ENCODE measurements at regions not wholly inside any gene's neighbourhood (a gene's known extent, or its start where the extent isn't known, plus 50 kb on each side); places are given as distances from the start of the nearest gene placed in this dataset.

GRCh38 chrX:144709841-144710240 is 537.5 kb upstream of the SPANXN1 start:
- Histone ChIP-seq H4K20me1 (ENCODE audit: insufficient read depth) (no peaks in the 10 kb centered on the region), H3K9me2 (no peaks in the 10 kb centered on the region), H2AFZ (ENCODE audit: low read depth) (no peak overlapping the region), H3K4me3 (ENCODE audit: low read depth in 2 of 2, low read length in 1 of 2) (no peak overlapping the region), H3K27ac (ENCODE audit: low read depth in 2 of 2, low read length in 1 of 2) (no peak overlapping the region), H3K4me1 (ENCODE audit: control insufficient read depth in 1 of 2, insufficient read depth in 2 of 2, low read depth in 1 of 2, low read length in 1 of 2) (no peaks in the 10 kb centered on the region), H3F3A (replicated peaks; ENCODE audit: insufficient read depth) (no peaks in the 10 kb centered on the region), H3K9me3 (no peaks in the 10 kb centered on the region), H3K27me3 (ENCODE audit: insufficient read depth) (no peaks in the 10 kb centered on the region), H3K4me2 (no peak overlapping the region), H3K9ac (no peak overlapping the region), H3K79me2 (ENCODE audit: insufficient read depth) (no peaks in the 10 kb centered on the region), H3K36me3 (replicated peaks in 1 of 2; ENCODE audit: control insufficient read depth in 1 of 2, insufficient read depth in 2 of 2, low read length in 1 of 2) (no peaks in the 10 kb centered on the region)
- WGBS (ENCODE audit: low lambda C conversion rate): 9% methylated on average over 2 of the region's 2 CpGs
- POLR2A ChIA-PET: no interaction called here
- DNase-seq: no peak
- TF ChIP-seq TEAD4 (IDR thresholded peaks at IDR 0.05; ENCODE audit: borderline replicate concordance, insufficient read depth) (no peak), USF1 (IDR thresholded peaks at IDR 0.05; ENCODE audit: borderline replicate concordance, low read depth) (no peak), SMC3 (IDR thresholded peaks at IDR 0.05; ENCODE audit: low read depth, low read length) (no peak), GATA2 (CRISPR knock-in tag; IDR thresholded peaks at IDR 0.05) (no peak), ZBTB33 (IDR thresholded peaks at IDR 0.05; ENCODE audit: borderline replicate concordance, low read depth) (no peak), PBX3 (IDR thresholded peaks at IDR 0.05) (no peak), POLR2AphosphoS5 (IDR thresholded peaks at IDR 0.05; ENCODE audit: low read depth, low read length) (no peak), NRF1 (IDR thresholded peaks at IDR 0.05; ENCODE audit: low read depth, low read length) (no peak), MEF2A (IDR thresholded peaks at IDR 0.05; ENCODE audit: borderline replicate concordance, low read depth) (no peak), TCF12 (IDR thresholded peaks at IDR 0.05) (no peak), FOSL2 (IDR thresholded peaks at IDR 0.05; ENCODE audit: borderline replicate concordance, low read depth) (no peak), MAX (IDR thresholded peaks at IDR 0.05; ENCODE audit: low read depth) (no peak), SIN3A (IDR thresholded peaks at IDR 0.05; ENCODE audit: borderline replicate concordance, low read depth, low read length) (no peak), FOXJ3 (CRISPR knock-in tag; IDR thresholded peaks at IDR 0.05) (no peak), EP300 (IDR thresholded peaks at IDR 0.05; ENCODE audit: borderline replicate concordance in 1 of 2, low read depth in 1 of 2, low read length in 1 of 2) (no peak)
- TF ChIP-seq, protein P1, sequence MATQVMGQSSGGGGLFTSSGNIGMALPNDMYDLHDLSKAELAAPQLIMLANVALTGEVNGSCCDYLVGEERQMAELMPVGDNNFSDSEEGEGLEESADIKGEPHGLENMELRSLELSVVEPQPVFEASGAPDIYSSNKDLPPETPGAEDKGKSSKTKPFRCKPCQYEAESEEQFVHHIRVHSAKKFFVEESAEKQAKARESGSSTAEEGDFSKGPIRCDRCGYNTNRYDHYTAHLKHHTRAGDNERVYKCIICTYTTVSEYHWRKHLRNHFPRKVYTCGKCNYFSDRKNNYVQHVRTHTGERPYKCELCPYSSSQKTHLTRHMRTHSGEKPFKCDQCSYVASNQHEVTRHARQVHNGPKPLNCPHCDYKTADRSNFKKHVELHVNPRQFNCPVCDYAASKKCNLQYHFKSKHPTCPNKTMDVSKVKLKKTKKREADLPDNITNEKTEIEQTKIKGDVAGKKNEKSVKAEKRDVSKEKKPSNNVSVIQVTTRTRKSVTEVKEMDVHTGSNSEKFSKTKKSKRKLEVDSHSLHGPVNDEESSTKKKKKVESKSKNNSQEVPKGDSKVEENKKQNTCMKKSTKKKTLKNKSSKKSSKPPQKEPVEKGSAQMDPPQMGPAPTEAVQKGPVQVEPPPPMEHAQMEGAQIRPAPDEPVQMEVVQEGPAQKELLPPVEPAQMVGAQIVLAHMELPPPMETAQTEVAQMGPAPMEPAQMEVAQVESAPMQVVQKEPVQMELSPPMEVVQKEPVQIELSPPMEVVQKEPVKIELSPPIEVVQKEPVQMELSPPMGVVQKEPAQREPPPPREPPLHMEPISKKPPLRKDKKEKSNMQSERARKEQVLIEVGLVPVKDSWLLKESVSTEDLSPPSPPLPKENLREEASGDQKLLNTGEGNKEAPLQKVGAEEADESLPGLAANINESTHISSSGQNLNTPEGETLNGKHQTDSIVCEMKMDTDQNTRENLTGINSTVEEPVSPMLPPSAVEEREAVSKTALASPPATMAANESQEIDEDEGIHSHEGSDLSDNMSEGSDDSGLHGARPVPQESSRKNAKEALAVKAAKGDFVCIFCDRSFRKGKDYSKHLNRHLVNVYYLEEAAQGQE (IDR thresholded peaks at IDR 0.05; ENCODE audit: low read depth, low read length): no peak
- TF ChIP-seq, protein P2, sequence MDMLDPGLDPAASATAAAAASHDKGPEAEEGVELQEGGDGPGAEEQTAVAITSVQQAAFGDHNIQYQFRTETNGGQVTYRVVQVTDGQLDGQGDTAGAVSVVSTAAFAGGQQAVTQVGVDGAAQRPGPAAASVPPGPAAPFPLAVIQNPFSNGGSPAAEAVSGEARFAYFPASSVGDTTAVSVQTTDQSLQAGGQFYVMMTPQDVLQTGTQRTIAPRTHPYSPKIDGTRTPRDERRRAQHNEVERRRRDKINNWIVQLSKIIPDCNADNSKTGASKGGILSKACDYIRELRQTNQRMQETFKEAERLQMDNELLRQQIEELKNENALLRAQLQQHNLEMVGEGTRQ (IDR thresholded peaks at IDR 0.05; ENCODE audit: borderline replicate concordance, low read depth, low read length): no peak
- TF ChIP-seq, protein P3, sequence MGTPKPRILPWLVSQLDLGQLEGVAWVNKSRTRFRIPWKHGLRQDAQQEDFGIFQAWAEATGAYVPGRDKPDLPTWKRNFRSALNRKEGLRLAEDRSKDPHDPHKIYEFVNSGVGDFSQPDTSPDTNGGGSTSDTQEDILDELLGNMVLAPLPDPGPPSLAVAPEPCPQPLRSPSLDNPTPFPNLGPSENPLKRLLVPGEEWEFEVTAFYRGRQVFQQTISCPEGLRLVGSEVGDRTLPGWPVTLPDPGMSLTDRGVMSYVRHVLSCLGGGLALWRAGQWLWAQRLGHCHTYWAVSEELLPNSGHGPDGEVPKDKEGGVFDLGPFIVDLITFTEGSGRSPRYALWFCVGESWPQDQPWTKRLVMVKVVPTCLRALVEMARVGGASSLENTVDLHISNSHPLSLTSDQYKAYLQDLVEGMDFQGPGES (IDR thresholded peaks at IDR 0.05; ENCODE audit: low read depth, low read length): no peak
- CTCF ChIA-PET: no interaction called here

All from SK-N-SH (cell line).